ENCODE measurements at regions not wholly inside any gene's neighbourhood (a gene's known extent, or its start where the extent isn't known, plus 50 kb on each side); places are given as distances from the start of the nearest gene placed in this dataset.

GRCh38 chr12:13882176-13882575, 99.2 kb downstream of the GRIN2B start (continued):
- TF ChIP-seq, protein P1, sequence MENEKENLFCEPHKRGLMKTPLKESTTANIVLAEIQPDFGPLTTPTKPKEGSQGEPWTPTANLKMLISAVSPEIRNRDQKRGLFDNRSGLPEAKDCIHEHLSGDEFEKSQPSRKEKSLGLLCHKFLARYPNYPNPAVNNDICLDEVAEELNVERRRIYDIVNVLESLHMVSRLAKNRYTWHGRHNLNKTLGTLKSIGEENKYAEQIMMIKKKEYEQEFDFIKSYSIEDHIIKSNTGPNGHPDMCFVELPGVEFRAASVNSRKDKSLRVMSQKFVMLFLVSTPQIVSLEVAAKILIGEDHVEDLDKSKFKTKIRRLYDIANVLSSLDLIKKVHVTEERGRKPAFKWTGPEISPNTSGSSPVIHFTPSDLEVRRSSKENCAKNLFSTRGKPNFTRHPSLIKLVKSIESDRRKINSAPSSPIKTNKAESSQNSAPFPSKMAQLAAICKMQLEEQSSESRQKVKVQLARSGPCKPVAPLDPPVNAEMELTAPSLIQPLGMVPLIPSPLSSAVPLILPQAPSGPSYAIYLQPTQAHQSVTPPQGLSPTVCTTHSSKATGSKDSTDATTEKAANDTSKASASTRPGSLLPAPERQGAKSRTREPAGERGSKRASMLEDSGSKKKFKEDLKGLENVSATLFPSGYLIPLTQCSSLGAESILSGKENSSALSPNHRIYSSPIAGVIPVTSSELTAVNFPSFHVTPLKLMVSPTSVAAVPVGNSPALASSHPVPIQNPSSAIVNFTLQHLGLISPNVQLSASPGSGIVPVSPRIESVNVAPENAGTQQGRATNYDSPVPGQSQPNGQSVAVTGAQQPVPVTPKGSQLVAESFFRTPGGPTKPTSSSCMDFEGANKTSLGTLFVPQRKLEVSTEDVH (IDR thresholded peaks at IDR 0.05; ENCODE audit: low read depth, partially characterized antibody): no peak
- no peak for TF ChIP-seq NFYB (IDR thresholded peaks at IDR 0.05; ENCODE audit: insufficient read depth, low read depth, low read length)

- Histone ChIP-seq H2AFZ (ENCODE audit: control insufficient read depth, low read depth, low read length) (no peak overlapping the region), H4K20me1 (ENCODE audit: control insufficient read depth, insufficient read depth) (no peaks in the 10 kb centered on the region), H3K79me2 (ENCODE audit: control insufficient read depth, insufficient read depth, low read length) (no peaks in the 10 kb centered on the region), H3K27ac (ENCODE audit: control insufficient read depth, insufficient read depth) (no peak overlapping the region), H3K4me3 (no peak overlapping the region), H3K9ac (ENCODE audit: control insufficient read depth, insufficient read depth, low read length) (no peak overlapping the region), H3K4me1 (ENCODE audit: control insufficient read depth, insufficient read depth, low read length) (no peaks in the 10 kb centered on the region), H3K36me3 (ENCODE audit: control insufficient read depth in 2 of 2, insufficient read depth in 2 of 2, low read length in 1 of 2) (no peaks in the 10 kb centered on the region), H3K9me3 (replicated peaks; ENCODE audit: control insufficient read depth, insufficient read depth, low read length) (no peaks in the 10 kb centered on the region), H3K27me3 (replicated peaks in 1 of 2; ENCODE audit: control insufficient read depth in 2 of 2, insufficient read depth in 2 of 2, low read length in 1 of 2) (no peaks in the 10 kb centered on the region), H3K4me2 (ENCODE audit: control insufficient read depth, insufficient read depth) (no peak overlapping the region)
- no peak for DNase-seq (ENCODE audit: low read depth, low spot score)
- ATAC-seq: no peak
- in situ Hi-C loops (cut with MboI): no loop called here
- BruUV-seq (replicated peaks): no TSS peak
- RAD21 ChIA-PET (ENCODE audit: unreplicated experiment): no interaction called here
- 21% methylated on average over 4 of the region's 4 CpGs for WGBS (ENCODE audit: insufficient coverage, insufficient replicate concordance, low lambda C conversion rate, missing lambda C conversion rate)
- SMC1A ChIA-PET (ENCODE audit: uncharacterized antibody, unreplicated experiment): no interaction called here
- FAIRE-seq: no peak
- CTCF ChIA-PET: interaction anchor here (2.4 kb wide), 1 partner anchor 17 kb away, joined by 12 read pairs; no protein-coding TSS in a partner anchor
- POLR2A ChIA-PET: no interaction called here
- intact Hi-C loops (cut with micrococcal nuclease; ENCODE audit: unreplicated experiment): no loop called here
- TF ChIP-seq ZNF24 (IDR thresholded peaks at IDR 0.05): no peak
- no peak for TF ChIP-seq LARP7 (IDR thresholded peaks at IDR 0.05)
- no peak for TF ChIP-seq ELK1 (IDR thresholded peaks at IDR 0.05; ENCODE audit: low read depth, low read length)
- TF ChIP-seq ATF7 (IDR thresholded peaks at IDR 0.05; ENCODE audit: low read depth): no peak
- TF ChIP-seq NBN (IDR thresholded peaks at IDR 0.05): no peak
- no peak for TF ChIP-seq MLLT1 (IDR thresholded peaks at IDR 0.05)
- TF ChIP-seq ZSCAN29 (IDR thresholded peaks at IDR 0.05): no peak
- TF ChIP-seq FOS (IDR thresholded peaks at IDR 0.05; ENCODE audit: borderline replicate concordance, extremely low read depth, insufficient read length): no peak
- no peak for TF ChIP-seq NRF1 (conservative IDR thresholded peaks at IDR 0.05; ENCODE audit: low read depth, low read length)
- TF ChIP-seq SIX5 (IDR thresholded peaks at IDR 0.05; ENCODE audit: low read depth, low read length, severe bottlenecking): no peak
- TF ChIP-seq, protein P2, sequence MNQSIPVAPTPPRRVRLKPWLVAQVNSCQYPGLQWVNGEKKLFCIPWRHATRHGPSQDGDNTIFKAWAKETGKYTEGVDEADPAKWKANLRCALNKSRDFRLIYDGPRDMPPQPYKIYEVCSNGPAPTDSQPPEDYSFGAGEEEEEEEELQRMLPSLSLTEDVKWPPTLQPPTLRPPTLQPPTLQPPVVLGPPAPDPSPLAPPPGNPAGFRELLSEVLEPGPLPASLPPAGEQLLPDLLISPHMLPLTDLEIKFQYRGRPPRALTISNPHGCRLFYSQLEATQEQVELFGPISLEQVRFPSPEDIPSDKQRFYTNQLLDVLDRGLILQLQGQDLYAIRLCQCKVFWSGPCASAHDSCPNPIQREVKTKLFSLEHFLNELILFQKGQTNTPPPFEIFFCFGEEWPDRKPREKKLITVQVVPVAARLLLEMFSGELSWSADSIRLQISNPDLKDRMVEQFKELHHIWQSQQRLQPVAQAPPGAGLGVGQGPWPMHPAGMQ (IDR thresholded peaks at IDR 0.05; ENCODE audit: borderline replicate concordance): no peak
- TF ChIP-seq CEBPB (IDR thresholded peaks at IDR 0.05; ENCODE audit: borderline replicate concordance in 1 of 2, low read depth in 2 of 2, low read length in 2 of 2): no peak
- TF ChIP-seq, protein P3, sequence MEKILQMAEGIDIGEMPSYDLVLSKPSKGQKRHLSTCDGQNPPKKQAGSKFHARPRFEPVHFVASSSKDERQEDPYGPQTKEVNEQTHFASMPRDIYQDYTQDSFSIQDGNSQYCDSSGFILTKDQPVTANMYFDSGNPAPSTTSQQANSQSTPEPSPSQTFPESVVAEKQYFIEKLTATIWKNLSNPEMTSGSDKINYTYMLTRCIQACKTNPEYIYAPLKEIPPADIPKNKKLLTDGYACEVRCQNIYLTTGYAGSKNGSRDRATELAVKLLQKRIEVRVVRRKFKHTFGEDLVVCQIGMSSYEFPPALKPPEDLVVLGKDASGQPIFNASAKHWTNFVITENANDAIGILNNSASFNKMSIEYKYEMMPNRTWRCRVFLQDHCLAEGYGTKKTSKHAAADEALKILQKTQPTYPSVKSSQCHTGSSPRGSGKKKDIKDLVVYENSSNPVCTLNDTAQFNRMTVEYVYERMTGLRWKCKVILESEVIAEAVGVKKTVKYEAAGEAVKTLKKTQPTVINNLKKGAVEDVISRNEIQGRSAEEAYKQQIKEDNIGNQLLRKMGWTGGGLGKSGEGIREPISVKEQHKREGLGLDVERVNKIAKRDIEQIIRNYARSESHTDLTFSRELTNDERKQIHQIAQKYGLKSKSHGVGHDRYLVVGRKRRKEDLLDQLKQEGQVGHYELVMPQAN (conservative IDR thresholded peaks at IDR 0.05): no peak
Measured at GRCh38 chr12:13880613-13881012, 100.8 kb downstream of the GRIN2B start.

Measured in GM12878 (cell line).